Cerebellar cortex (tissue), 1 donor: ENCODE measurements at regions not wholly inside any gene's neighbourhood (a gene's known extent, or its start where the extent isn't known, plus 50 kb on each side); places are given as distances from the start of the nearest gene placed in this dataset.

Experiments used
- DNase-seq: peaks from one replicate; pipeline ENCODE4 v3.0.0-alpha.2; 2015; ENCODE audit warnings: low spot score

- DNase-seq = no peak
Observed at GRCh38 chr4:108399610-108400265, 220.6 kb upstream of the RPL34 start.

GRCh38 chr4:108398836-108399235, 221.5 kb upstream of the RPL34 start:
- no peak for DNase-seq

GRCh38 chr4:108398316-108398715, 222.1 kb upstream of the RPL34 start:
- DNase-seq = no peak

GRCh38 chr4:108397850-108398249, 222.5 kb upstream of the RPL34 start:
- DNase-seq = no peak

- no peak for DNase-seq
Observed at GRCh38 chr4:108396900-108397497, 223.4 kb upstream of the RPL34 start.

GRCh38 chr4:108395786-108396185, 224.6 kb upstream of the RPL34 start:
- no peak for DNase-seq

GRCh38 chr4:108393890-108394472, 225.2 kb upstream of the LEF1 start:
- no peak for DNase-seq

- no peak for DNase-seq
Observed at GRCh38 chr4:108391701-108392455, 223.1 kb upstream of the LEF1 start.

- DNase-seq = no peak
Observed at GRCh38 chr4:108385076-108385475, 216.3 kb upstream of the LEF1 start.

GRCh38 chr4:108384544-108384943, 215.8 kb upstream of the LEF1 start:
- DNase-seq = no peak

GRCh38 chr4:108383157-108383556, 214.4 kb upstream of the LEF1 start:
- no peak for DNase-seq

GRCh38 chr4:108382751-108383150, 214.0 kb upstream of the LEF1 start:
- DNase-seq = no peak

- DNase-seq = no peak
Observed at GRCh38 chr4:108378164-108378563, 209.4 kb upstream of the LEF1 start.

- DNase-seq = no peak
Observed at GRCh38 chr4:108377021-108377420, 208.3 kb upstream of the LEF1 start.

- DNase-seq = no peak
Observed at GRCh38 chr4:108375434-108375833, 206.7 kb upstream of the LEF1 start.

GRCh38 chr4:108372681-108373080, 203.9 kb upstream of the LEF1 start:
- no peak for DNase-seq

GRCh38 chr4:108371282-108371681, 202.6 kb upstream of the LEF1 start:
- DNase-seq = no peak

GRCh38 chr4:108370291-108371141, 201.8 kb upstream of the LEF1 start:
- no peak for DNase-seq

- no peak for DNase-seq
Observed at GRCh38 chr4:108369035-108369655, 200.4 kb upstream of the LEF1 start.

- no peak for DNase-seq
Observed at GRCh38 chr4:108367751-108368150, 199.0 kb upstream of the LEF1 start.

GRCh38 chr4:108366716-108367115, 198.0 kb upstream of the LEF1 start:
- DNase-seq = no peak

GRCh38 chr4:108365551-108365950, 196.8 kb upstream of the LEF1 start:
- DNase-seq = no peak
